Endothelial cell of umbilical vein (primary cell): ENCODE measurements at regions not wholly inside any gene's neighbourhood (a gene's known extent, or its start where the extent isn't known, plus 50 kb on each side); places are given as distances from the start of the nearest gene placed in this dataset.

Experiments used
- BruUV-seq: library from RNA; stranded (reverse); fragments of 400-500 nt; replicated peaks from 2 replicates; lab custom pipeline; 2021; lab: Mats Ljungman, UMichigan
- CTCF ChIA-PET: fragments of 300-600, 350-600 bp; sonication (Branson Sonifier 250); formaldehyde crosslinking; loops from one replicate; lab custom pipeline; 2021; ENCODE audit warnings: antibody characterized with exemption, inconsistent platforms; lab: Charles Lee
- POLR2A ChIA-PET: fragments of 300-600, 350-600 bp; sonication (Branson Sonifier 250); formaldehyde crosslinking; loops from one replicate; lab custom pipeline; 2021; ENCODE audit warnings: antibody characterized with exemption, inconsistent platforms; lab: Charles Lee
- DNase-seq: peaks from one replicate; pipeline ENCODE4 v3.0.0-alpha.2; 2011; ENCODE audit warnings: low read depth, low spot score
- FAIRE-seq: peaks from 2 replicates; lab custom pipeline; 2011; peaks lifted over from hg19 to GRCh38; lab: Jason Lieb, UNC
- H2AFZ ChIP-seq: 2 replicates; pipeline ENCODE4 v1.6.0; 2012; ENCODE audit warnings: low read depth, low read length, control low read depth, inconsistent platforms
- H3K27ac ChIP-seq: 2 replicates; pipeline ENCODE4 v1.5.1; 2011; ENCODE audit warnings: low read depth, mild to moderate bottlenecking, control low read depth, low read length, moderate library complexity; ENCODE audit not compliant: insufficient read depth
- H3K27me3 ChIP-seq, 2 experiments: 2 replicates each; pipeline versions ENCODE4 v1.6.0 to v1.6.1; 2011; ENCODE audit warnings: low read length in 2 of 2, mixed read lengths in 1 of 2; ENCODE audit not compliant: control insufficient read depth in 2 of 2, insufficient read depth in 2 of 2
- H3K36me3 ChIP-seq, 2 experiments: 2 replicates in 1 of 2; 3 replicates in 1 of 2; pipeline ENCODE4 v1.5.1; 2011; ENCODE audit warnings: low read length in 2 of 2, mild to moderate bottlenecking in 1 of 2, moderate library complexity in 1 of 2; ENCODE audit not compliant: control insufficient read depth in 2 of 2, insufficient read depth in 2 of 2; ENCODE audit errors: extremely low read depth in 1 of 2
- H3K4me1 ChIP-seq: 3 replicates; pipeline ENCODE4 v1.5.1; 2011; ENCODE audit warnings: mild to moderate bottlenecking, low read length; ENCODE audit not compliant: control insufficient read depth, insufficient read depth; ENCODE audit errors: extremely low read depth
- H3K4me2 ChIP-seq: 2 replicates; pipeline ENCODE4 v1.6.1; 2011; ENCODE audit warnings: low read length, control low read depth, mixed read lengths; ENCODE audit not compliant: insufficient read depth
- H3K4me3 ChIP-seq, 3 experiments: fragments of 200-600 bp in 1 of 3; sonication (generic), shearing (Covaris generic) in 1 of 3; replicated peaks in 1 of 3; 2 replicates each; pipeline ENCODE4 v1.5.1; 2011 to 2016; ENCODE audit warnings: control low read depth in 3 of 3, low read length in 3 of 3, mild to moderate bottlenecking in 2 of 3, inconsistent platforms in 1 of 3, low read depth in 1 of 3, moderate library complexity in 1 of 3; ENCODE audit not compliant: insufficient read depth in 1 of 3
- H3K79me2 ChIP-seq: 2 replicates; pipeline ENCODE4 v1.6.0; 2012; ENCODE audit warnings: low read length, inconsistent platforms; ENCODE audit not compliant: control insufficient read depth, insufficient read depth
- H3K9ac ChIP-seq: replicated peaks from 2 replicates; pipeline ENCODE3; 2011; ENCODE audit warnings: low read length, control low read depth; ENCODE audit not compliant: insufficient read depth; ENCODE audit errors: extremely low read depth
- H3K9me1 ChIP-seq: replicated peaks from 3 replicates; pipeline ENCODE4 v1.6.0; 2011; ENCODE audit warnings: mild to moderate bottlenecking, low read length; ENCODE audit not compliant: control insufficient read depth, insufficient read depth; ENCODE audit errors: extremely low read depth
- H3K9me3 ChIP-seq: replicated peaks from 2 replicates; pipeline ENCODE4 v1.5.1; 2012; ENCODE audit warnings: low read length, inconsistent platforms; ENCODE audit not compliant: control insufficient read depth, insufficient read depth
- H4K20me1 ChIP-seq: replicated peaks from 2 replicates; pipeline ENCODE3; 2011; ENCODE audit warnings: mild to moderate bottlenecking, low read length; ENCODE audit not compliant: control insufficient read depth, insufficient read depth; ENCODE audit errors: extremely low read depth
- CTCF ChIP-seq, 2 donors: IDR thresholded peaks; 1 replicate in 1 of 2; 2 replicates in 1 of 2; pipeline ENCODE4 v1.5.1; 2011; ENCODE audit warnings: low read length in 2 of 2, mild to moderate bottlenecking in 2 of 2, moderate library complexity in 2 of 2, control low read depth in 1 of 2, inconsistent platforms in 1 of 2, low read depth in 1 of 2; ENCODE audit not compliant: insufficient read depth in 1 of 2; ENCODE audit errors: extremely low read depth in 1 of 2
- EZH2 ChIP-seq: IDR thresholded peaks from 2 replicates; pipeline ENCODE4 v1.6.1; 2012; ENCODE audit warnings: borderline replicate concordance, low read depth, mild to moderate bottlenecking, moderate library complexity, low read length, inconsistent platforms; ENCODE audit not compliant: severe bottlenecking
- FOS ChIP-seq: IDR thresholded peaks from 2 replicates; pipeline ENCODE4 v1.6.1; 2011; ENCODE audit warnings: mild to moderate bottlenecking, low read length, moderate library complexity, borderline replicate concordance; ENCODE audit not compliant: insufficient read depth
- GATA2 ChIP-seq: IDR thresholded peaks from 2 replicates; pipeline ENCODE4 v1.7.0; 2011; ENCODE audit warnings: low read depth, mild to moderate bottlenecking, moderate library complexity, mixed read lengths, low read length; ENCODE audit not compliant: insufficient read length, insufficient read depth
- JUN ChIP-seq: IDR thresholded peaks from 2 replicates; pipeline ENCODE4 v1.6.1; 2011; ENCODE audit warnings: borderline replicate concordance, low read depth; ENCODE audit not compliant: insufficient read length, insufficient read depth
- MAX ChIP-seq: IDR thresholded peaks from 2 replicates; pipeline ENCODE4 v1.6.1; 2011; ENCODE audit not compliant: insufficient read depth, insufficient read length
- MYC ChIP-seq: IDR thresholded peaks from one replicate; pipeline ENCODE4 v1.6.1; 2011; ENCODE audit warnings: mild to moderate bottlenecking, low read depth, low read length
- POLR2A ChIP-seq: IDR thresholded peaks from 2 replicates; pipeline ENCODE4 v1.6.1; 2012; ENCODE audit warnings: low read depth, mild to moderate bottlenecking, control low read depth, low read length
- POLR2AphosphoS5 ChIP-seq: IDR thresholded peaks from 2 replicates; pipeline ENCODE4 v1.6.1; 2012; ENCODE audit warnings: low read depth, mild to moderate bottlenecking, control low read depth, low read length, moderate library complexity; ENCODE audit not compliant: insufficient read depth
- dilution Hi-C: fragments of 300-500 bp; cut with MboI; formaldehyde crosslinking; loops from one replicate; pipeline ENCODE4 v1.15.0; 2019; ENCODE audit warnings: low sequenced_read_pairs; ENCODE audit not compliant: extremely low pct_ligation_motif_present
- intact Hi-C: fragments of 100-400 bp; cut with micrococcal nuclease; formaldehyde crosslinking; loops from one replicate; pipeline ENCODE4 v1.10.0; 2022

GRCh38 chr2:187252063-187252462, 196.0 kb downstream of the CALCRL start:
- no peak for DNase-seq
- TF ChIP-seq FOS (no peak), CTCF (IDR thresholded peaks at IDR 0.05; ENCODE audit: extremely low read depth in 1 of 2, insufficient read depth in 1 of 2, low read depth in 1 of 2, low read length in 2 of 2) (no peak)
- ChIA-PET POLR2A (no interaction called here), CTCF (no interaction called here)
- H3K4me1 ChIP-seq: peaks cover 6% of the 10 kb centered on the region
- H2AFZ ChIP-seq: no peak overlapping the region
- H3K27me3 ChIP-seq: no peaks in the 10 kb centered on the region
- no peak overlapping the region for H3K4me3 ChIP-seq
- dilution Hi-C loops (no loop called here), intact Hi-C loops (no loop called here)
- no TSS peak for BruUV-seq
- H3K36me3 ChIP-seq: no peaks in the 10 kb centered on the region
- no peak overlapping the region for H3K27ac ChIP-seq
- H3K9me1 ChIP-seq: no peaks in the 10 kb centered on the region
- H3K4me2 ChIP-seq: no peak overlapping the region
- no peaks in the 10 kb centered on the region for H3K79me2 ChIP-seq
- H3K9ac ChIP-seq: no peak overlapping the region
- H3K9me3 ChIP-seq: no peaks in the 10 kb centered on the region
- no peak for FAIRE-seq
- H4K20me1 ChIP-seq: no peaks in the 10 kb centered on the region

GRCh38 chr2:187250137-187250536, 197.9 kb downstream of the CALCRL start:
- H3K9me1 ChIP-seq: no peaks in the 10 kb centered on the region
- DNase-seq (no peak), FAIRE-seq (no peak)
- H2AFZ ChIP-seq: no peak overlapping the region
- H3K27ac ChIP-seq: no peak overlapping the region
- no peaks in the 10 kb centered on the region for H3K36me3 ChIP-seq
- H3K4me2 ChIP-seq: no peak overlapping the region
- ChIA-PET CTCF (interaction anchor here (1.0 kb wide), 1 partner anchor 14 kb away, joined by 3 read pairs; no protein-coding TSS in a partner anchor), POLR2A (no interaction called here)
- no TSS peak for BruUV-seq
- no peaks in the 10 kb centered on the region for H4K20me1 ChIP-seq
- no peaks in the 10 kb centered on the region for H3K9me3 ChIP-seq
- H3K79me2 ChIP-seq: no peaks in the 10 kb centered on the region
- dilution Hi-C loops (no loop called here), intact Hi-C loops (no loop called here)
- H3K4me3 ChIP-seq: no peak overlapping the region
- H3K27me3 ChIP-seq: no peaks in the 10 kb centered on the region
- TF ChIP-seq CTCF (IDR thresholded peaks at IDR 0.05; ENCODE audit: extremely low read depth in 1 of 2, insufficient read depth in 1 of 2, low read depth in 1 of 2, low read length in 2 of 2) (no peak), JUN (no peak), GATA2 (no peak), MYC (no peak), POLR2AphosphoS5 (no peak), MAX (no peak), EZH2 (no peak), FOS (no peak), POLR2A (no peak)
- H3K9ac ChIP-seq: no peak overlapping the region
- peaks cover 6% of the 10 kb centered on the region for H3K4me1 ChIP-seq
